CD4-positive, alpha-beta memory T cell (primary cell): ENCODE measurements at regions not wholly inside any gene's neighbourhood (a gene's known extent, or its start where the extent isn't known, plus 50 kb on each side); places are given as distances from the start of the nearest gene placed in this dataset.

Source experiments
- CTCF ChIA-PET: fragments of 350-600 bp; sonication (Branson Sonifier 250); formaldehyde crosslinking; loops from one replicate; lab custom pipeline; 2021; ENCODE audit warnings: inconsistent platforms; ENCODE audit not compliant: partially characterized antibody; lab: Charles Lee
- POLR2A ChIA-PET: fragments of 350-600 bp; sonication (Branson Sonifier 250); formaldehyde crosslinking; loops from one replicate; lab custom pipeline; 2021; ENCODE audit not compliant: partially characterized antibody; lab: Charles Lee
- DNase-seq, 5 donors: peaks; one replicate each; pipeline versions ENCODE4 v3.0.0 to v3.0.0-alpha.2; 2020 to 2022; ENCODE audit warnings: mixed read lengths in 1 of 5
- H3K27ac ChIP-seq: one replicate; pipeline ENCODE4 v1.7.0; 2013; ENCODE audit warnings: low read depth, low read length
- H3K27me3 ChIP-seq: 2 replicates; pipeline ENCODE4 v1.7.0; 2013; ENCODE audit warnings: mild to moderate bottlenecking, low read length, moderate library complexity; ENCODE audit not compliant: insufficient read depth
- H3K36me3 ChIP-seq: 2 replicates; pipeline ENCODE4 v1.7.0; 2013; ENCODE audit warnings: mild to moderate bottlenecking, low read length, moderate library complexity; ENCODE audit not compliant: insufficient read depth
- H3K4me1 ChIP-seq: 2 replicates; pipeline ENCODE4 v1.7.0; 2013; ENCODE audit warnings: mild to moderate bottlenecking, low read length, moderate library complexity; ENCODE audit not compliant: insufficient read depth
- H3K4me3 ChIP-seq, 2 donors: one replicate each; pipeline ENCODE4 v1.7.0; 2013; ENCODE audit warnings: low read length in 2 of 2, mild to moderate bottlenecking in 1 of 2
- H3K9me3 ChIP-seq, 2 donors: one replicate each; pipeline ENCODE4 v1.7.0; 2013; ENCODE audit warnings: low read length in 2 of 2, control low read depth in 1 of 2; ENCODE audit not compliant: control insufficient read depth in 1 of 2
- H3K27ac Mint-ChIP-seq, 7 donors: one replicate each; pipeline ENCODE4 v1.8.0; 2020 to 2021; ENCODE audit warnings: mixed read lengths in 7 of 7, mild to moderate bottlenecking in 6 of 7, inconsistent platforms in 3 of 7, moderate library complexity in 3 of 7
- H3K27me3 Mint-ChIP-seq, 2 donors: one replicate each; pipeline ENCODE4 v1.8.0; 2020 to 2021; ENCODE audit warnings: mixed read lengths in 2 of 2
- H3K36me3 Mint-ChIP-seq, 2 donors: one replicate each; pipeline ENCODE4 v1.8.0; 2020 to 2021; ENCODE audit warnings: mixed read lengths in 2 of 2, inconsistent platforms in 1 of 2, mild to moderate bottlenecking in 1 of 2
- H3K4me1 Mint-ChIP-seq, 4 donors: one replicate each; pipeline ENCODE4 v1.8.0; 2020 to 2021; ENCODE audit warnings: mixed read lengths in 4 of 4, mild to moderate bottlenecking in 1 of 4
- H3K4me3 Mint-ChIP-seq, 8 donors: one replicate each; pipeline ENCODE4 v1.8.0; 2020 to 2021; ENCODE audit warnings: mixed read lengths in 8 of 8, mild to moderate bottlenecking in 7 of 8, moderate library complexity in 6 of 8, inconsistent platforms in 3 of 8
- H3K9me3 Mint-ChIP-seq, 8 donors: one replicate each; pipeline ENCODE4 v1.8.0; 2020 to 2021; ENCODE audit warnings: mixed read lengths in 8 of 8, mild to moderate bottlenecking in 5 of 8, inconsistent platforms in 3 of 8, moderate library complexity in 1 of 8
- intact Hi-C: fragments of 100-400 bp; cut with micrococcal nuclease; formaldehyde crosslinking; loops from one replicate; pipeline ENCODE4 v1.15.1; 2023

DNA sequence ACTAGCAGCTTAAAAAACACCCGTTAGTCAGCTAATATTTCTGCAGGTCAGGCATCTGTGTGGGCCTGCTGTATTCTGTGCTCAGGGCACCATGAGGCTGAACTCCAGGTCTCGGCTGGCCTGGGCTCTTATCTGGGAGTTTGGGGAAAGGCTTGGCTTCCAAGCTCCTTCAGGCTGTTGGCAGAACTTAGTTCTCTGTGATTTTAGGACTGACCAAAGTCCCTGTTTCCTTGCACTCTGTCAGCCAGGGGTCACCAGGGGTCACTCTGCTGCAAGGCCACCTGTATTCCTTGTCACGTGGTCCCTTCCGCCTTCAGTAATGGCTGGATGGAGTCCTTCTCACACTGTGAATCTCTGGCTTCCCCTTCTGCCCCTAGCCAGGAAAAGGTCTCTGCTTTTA, 586.4 kb downstream of the AACS start:
- no peaks in the 10 kb centered on the region for H3K9me3 ChIP-seq
- Mint-ChIP-seq H3K4me1 (no peaks in the 10 kb centered on the region), H3K36me3 (no peaks in the 10 kb centered on the region), H3K9me3 (peaks cover 0 to 9% (median 0%) of the 10 kb centered on the region in 8 donors), H3K27me3 (no peaks in the 10 kb centered on the region), H3K4me3 (no peak overlapping the region), H3K27ac (no peak overlapping the region)
- intact Hi-C loops: no loop called here
- ChIA-PET POLR2A (no interaction called here), CTCF (no interaction called here)
- H3K36me3 ChIP-seq: no peaks in the 10 kb centered on the region
- no peak overlapping the region for H3K4me3 ChIP-seq
- H3K4me1 ChIP-seq: no peaks in the 10 kb centered on the region
- no peak overlapping the region for H3K27ac ChIP-seq
- H3K27me3 ChIP-seq: no peaks in the 10 kb centered on the region
- DNase-seq: no peak

DNA sequence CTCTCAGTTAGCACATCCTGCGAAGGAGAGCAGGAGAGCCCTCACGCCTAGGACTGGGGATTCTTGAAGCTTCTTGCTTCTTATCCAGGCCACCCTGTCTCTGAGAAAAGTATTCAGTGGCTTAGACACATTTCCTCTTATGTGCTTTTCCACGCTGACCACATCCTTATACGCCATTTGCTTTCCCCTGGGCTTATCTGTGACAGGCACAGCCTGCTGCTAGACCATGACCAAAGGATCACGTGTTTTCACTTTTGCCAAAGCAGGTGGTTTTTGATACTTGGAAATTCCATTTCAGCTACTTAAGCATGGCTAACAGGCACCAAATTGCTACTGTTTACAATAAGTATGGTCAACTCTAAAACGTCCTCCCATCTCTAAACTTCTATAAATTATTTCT, 587.4 kb downstream of the AACS start:
- H3K27ac ChIP-seq: no peak overlapping the region
- intact Hi-C loops: no loop called here
- no peaks in the 10 kb centered on the region for H3K27me3 ChIP-seq
- ChIA-PET CTCF (no interaction called here), POLR2A (no interaction called here)
- H3K36me3 ChIP-seq: no peaks in the 10 kb centered on the region
- no peaks in the 10 kb centered on the region for H3K27me3 Mint-ChIP-seq
- H3K36me3 Mint-ChIP-seq: no peaks in the 10 kb centered on the region
- H3K9me3 Mint-ChIP-seq: peaks cover 0 to 9% (median 0%) of the 10 kb centered on the region in 8 donors
- no peak overlapping the region for H3K27ac Mint-ChIP-seq
- H3K4me1 Mint-ChIP-seq: no peaks in the 10 kb centered on the region
- DNase-seq: no peak
- no peak overlapping the region for H3K4me3 ChIP-seq
- H3K9me3 ChIP-seq: no peaks in the 10 kb centered on the region
- H3K4me3 Mint-ChIP-seq: no peak overlapping the region
- no peaks in the 10 kb centered on the region for H3K4me1 ChIP-seq

DNA sequence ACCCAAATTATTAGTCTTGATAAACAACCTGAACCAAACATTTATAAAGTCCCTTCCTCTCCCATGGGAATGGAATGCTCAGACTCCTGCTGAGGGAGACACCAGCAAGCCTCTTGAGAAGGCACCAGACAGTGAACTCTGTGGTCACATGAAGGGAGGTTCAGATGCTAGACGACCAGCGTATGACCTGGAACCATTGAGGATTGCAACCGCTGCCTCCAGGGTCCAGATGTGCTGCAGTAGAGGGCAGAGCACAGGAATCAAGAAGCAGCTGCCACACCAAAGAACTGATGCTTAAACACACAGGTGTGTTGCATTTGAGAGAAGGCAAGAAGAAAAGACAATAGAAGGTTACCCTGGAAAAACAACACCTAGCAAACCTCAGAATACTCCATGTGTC, 592.4 kb downstream of the AACS start:
- Mint-ChIP-seq H3K27me3 (peaks cover 0 to 1% of the 10 kb centered on the region in 2 donors), H3K4me1 (no peaks in the 10 kb centered on the region), H3K36me3 (no peaks in the 10 kb centered on the region), H3K9me3 (peaks cover 0 to 3% (median 0%) of the 10 kb centered on the region in 8 donors), H3K4me3 (no peak overlapping the region), H3K27ac (no peak overlapping the region)
- Histone ChIP-seq H3K36me3 (no peaks in the 10 kb centered on the region), H3K4me3 (no peak overlapping the region), H3K27me3 (no peaks in the 10 kb centered on the region), H3K4me1 (no peaks in the 10 kb centered on the region), H3K9me3 (no peaks in the 10 kb centered on the region), H3K27ac (no peak overlapping the region)
- DNase-seq: no peak
- intact Hi-C loops: no loop called here
- ChIA-PET CTCF (no interaction called here), POLR2A (no interaction called here)

DNA sequence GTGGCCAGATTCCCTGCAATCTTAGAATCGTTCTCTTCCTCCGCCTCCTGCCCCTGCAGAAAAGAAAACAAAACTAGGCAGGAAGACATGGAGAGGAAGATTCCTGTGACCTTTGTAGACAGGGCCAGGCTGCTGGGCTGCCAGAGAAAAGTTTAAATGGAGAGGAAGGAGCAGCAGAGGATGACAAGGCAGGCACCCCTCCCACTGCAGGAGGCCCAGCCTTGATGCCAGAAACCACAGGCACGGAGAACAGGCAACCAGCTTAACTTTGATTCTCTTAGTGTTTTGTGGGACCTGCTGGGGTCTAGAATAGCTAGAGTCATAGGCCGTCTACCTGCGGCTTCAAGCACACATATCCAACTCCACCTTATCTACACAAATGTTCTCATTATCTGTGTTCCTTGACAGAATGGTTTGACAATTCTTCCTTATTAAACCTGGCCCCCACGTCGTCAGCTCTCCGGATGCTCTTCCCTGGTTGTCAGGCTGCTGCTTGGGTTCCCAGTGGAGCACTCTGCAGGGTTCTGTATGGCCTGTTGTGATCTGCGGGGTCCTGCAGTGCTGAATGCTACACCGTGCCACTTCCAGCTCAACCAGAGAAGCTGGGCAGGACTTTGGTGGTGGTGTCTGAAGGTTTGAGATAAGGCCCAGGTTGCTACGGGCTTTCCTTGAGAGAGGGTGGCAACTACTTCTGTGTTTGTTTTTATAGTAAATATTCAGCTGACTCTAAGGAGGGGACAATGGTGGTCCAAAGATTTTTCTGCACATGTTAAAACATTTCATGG, 609.5 kb downstream of the AACS start:
- H3K4me3 Mint-ChIP-seq: no peak overlapping the region

DNA sequence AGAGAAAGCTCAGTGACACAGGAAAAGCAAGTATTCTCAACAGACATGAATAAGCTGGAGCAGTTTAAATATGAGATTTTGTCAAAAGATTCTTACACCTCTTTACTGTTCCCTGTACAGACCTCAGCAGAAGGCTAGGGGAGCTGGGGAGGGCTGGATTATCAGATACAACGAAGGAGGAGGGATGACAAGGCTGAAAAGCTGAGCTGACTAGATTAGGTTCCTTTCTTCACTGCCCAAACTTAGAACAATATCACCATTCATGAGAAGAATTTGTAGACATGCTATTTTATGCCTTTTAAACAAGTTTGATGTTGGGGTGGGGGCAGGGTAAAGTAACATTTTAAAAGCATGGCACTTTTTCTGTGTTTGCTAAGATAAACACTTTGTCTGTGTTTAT, 611.1 kb downstream of the AACS start:
- H3K4me3 ChIP-seq: no peak overlapping the region
- CTCF ChIA-PET: no interaction called here
- H3K27ac ChIP-seq: no peak overlapping the region
- H3K4me3 Mint-ChIP-seq: no peak overlapping the region
- H3K27me3 Mint-ChIP-seq: no peaks in the 10 kb centered on the region
- POLR2A ChIA-PET: no interaction called here
- no peaks in the 10 kb centered on the region for H3K36me3 ChIP-seq
- no peaks in the 10 kb centered on the region for H3K27me3 ChIP-seq
- no peak overlapping the region for H3K27ac Mint-ChIP-seq
- intact Hi-C loops: no loop called here
- no peaks in the 10 kb centered on the region for H3K36me3 Mint-ChIP-seq
- H3K9me3 Mint-ChIP-seq: no peaks in the 10 kb centered on the region
- no peaks in the 10 kb centered on the region for H3K4me1 ChIP-seq
- no peaks in the 10 kb centered on the region for H3K9me3 ChIP-seq
- no peaks in the 10 kb centered on the region for H3K4me1 Mint-ChIP-seq
- DNase-seq: no peak

More for the DNA sequence above, 609.5 kb downstream of the AACS start:
- Mint-ChIP-seq H3K27ac (no peak overlapping the region), H3K36me3 (no peaks in the 10 kb centered on the region), H3K4me1 (no peaks in the 10 kb centered on the region), H3K9me3 (peaks cover 0 to 2% (median 0%) of the 10 kb centered on the region in 8 donors), H3K27me3 (no peaks in the 10 kb centered on the region)
- Histone ChIP-seq H3K4me1 (no peaks in the 10 kb centered on the region), H3K9me3 (no peaks in the 10 kb centered on the region), H3K27me3 (no peaks in the 10 kb centered on the region), H3K36me3 (no peaks in the 10 kb centered on the region), H3K4me3 (no peak overlapping the region), H3K27ac (no peak overlapping the region)
- ChIA-PET POLR2A (no interaction called here), CTCF (interaction anchor here (1.1 kb wide), 1 partner anchor 12 kb away, joined by 3 read pairs; no protein-coding TSS in a partner anchor)
- intact Hi-C loops: no loop called here
- DNase-seq: no peak

DNA sequence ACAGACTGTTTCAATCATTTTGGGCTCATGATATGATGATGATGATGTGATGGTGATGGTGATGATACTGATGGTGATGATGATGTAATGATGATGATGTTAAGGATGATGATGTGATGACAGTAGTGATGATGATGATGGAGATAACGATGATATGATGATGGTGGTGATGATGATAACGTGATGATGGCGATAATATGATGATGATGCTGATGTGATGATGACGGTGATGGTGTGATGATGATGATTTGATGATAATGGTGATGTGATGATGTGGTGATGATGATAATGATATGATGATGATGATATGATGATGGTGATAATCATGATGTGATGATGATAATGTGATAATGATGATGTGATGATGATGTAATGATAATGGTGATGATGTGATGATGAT, 612.6 kb downstream of the AACS start:
- H3K4me3 Mint-ChIP-seq: no peak overlapping the region
- intact Hi-C loops: no loop called here
- Histone ChIP-seq H3K9me3 (no peaks in the 10 kb centered on the region), H3K4me3 (no peak overlapping the region), H3K27me3 (no peaks in the 10 kb centered on the region), H3K27ac (no peak overlapping the region), H3K4me1 (no peaks in the 10 kb centered on the region), H3K36me3 (no peaks in the 10 kb centered on the region)
- CTCF ChIA-PET: no interaction called here
- no peaks in the 10 kb centered on the region for H3K9me3 Mint-ChIP-seq
- POLR2A ChIA-PET: no interaction called here
- no peaks in the 10 kb centered on the region for H3K4me1 Mint-ChIP-seq
- no peak overlapping the region for H3K27ac Mint-ChIP-seq
- DNase-seq: no peak
- H3K27me3 Mint-ChIP-seq: no peaks in the 10 kb centered on the region
- H3K36me3 Mint-ChIP-seq: no peaks in the 10 kb centered on the region

DNA sequence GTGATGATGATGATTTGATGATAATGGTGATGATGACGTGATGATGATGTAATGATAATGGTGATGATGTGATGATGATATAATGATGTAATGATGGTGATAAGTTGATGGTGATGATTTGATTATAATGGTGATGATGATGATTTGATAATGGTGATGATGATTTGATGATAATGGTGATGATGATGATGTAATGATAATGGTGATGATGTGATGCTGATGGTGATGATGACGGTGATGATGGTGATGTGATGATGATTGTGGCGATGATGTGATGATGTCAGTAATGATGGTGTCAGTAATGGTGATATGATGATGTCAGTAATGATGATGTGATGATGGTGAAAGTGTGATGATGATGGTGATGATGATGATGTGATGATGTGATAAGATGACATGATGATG, 613.4 kb downstream of the AACS start:
- H3K9me3 ChIP-seq: no peaks in the 10 kb centered on the region
- no peaks in the 10 kb centered on the region for H3K27me3 Mint-ChIP-seq
- H3K27ac Mint-ChIP-seq: no peak overlapping the region
- ChIA-PET POLR2A (no interaction called here), CTCF (no interaction called here)
- no peak overlapping the region for H3K4me3 Mint-ChIP-seq
- no peaks in the 10 kb centered on the region for H3K27me3 ChIP-seq
- H3K4me3 ChIP-seq: no peak overlapping the region
- no peaks in the 10 kb centered on the region for H3K36me3 Mint-ChIP-seq
- H3K9me3 Mint-ChIP-seq: no peaks in the 10 kb centered on the region
- no peaks in the 10 kb centered on the region for H3K4me1 Mint-ChIP-seq
- intact Hi-C loops: no loop called here
- DNase-seq: no peak
- no peaks in the 10 kb centered on the region for H3K36me3 ChIP-seq
- no peak overlapping the region for H3K27ac ChIP-seq
- H3K4me1 ChIP-seq: no peaks in the 10 kb centered on the region
